Small intestine (tissue), 7 donors: ENCODE measurements at regions not wholly inside any gene's neighbourhood (a gene's known extent, or its start where the extent isn't known, plus 50 kb on each side); places are given as distances from the start of the nearest gene placed in this dataset.

Experiments
- DNase-seq, 2 donors: peaks; one replicate each; pipeline versions ENCODE4 v3.0.0 to v3.0.0-alpha.2; 2013
- FAIRE-seq: peaks from 2 replicates; lab custom pipeline; 2012; peaks lifted over from hg19 to GRCh38; lab: Jason Lieb, UNC
- H3K27ac ChIP-seq, 3 donors: one replicate each; pipeline ENCODE4 v1.5.1; 2013; ENCODE audit warnings: low read length in 2 of 3, mild to moderate bottlenecking in 2 of 3, control low read depth in 1 of 3, inconsistent platforms in 1 of 3, low read depth in 1 of 3, moderate library complexity in 1 of 3
- H3K27me3 ChIP-seq, 3 donors: one replicate each; pipeline ENCODE4 v1.6.1; 2013; ENCODE audit warnings: low read length in 3 of 3, inconsistent platforms in 1 of 3; ENCODE audit not compliant: control insufficient read depth in 3 of 3, insufficient read depth in 3 of 3
- H3K36me3 ChIP-seq, 3 donors: one replicate each; pipeline ENCODE4 v1.6.1; 2013; ENCODE audit warnings: low read length in 3 of 3, inconsistent platforms in 1 of 3, low read depth in 1 of 3, mild to moderate bottlenecking in 1 of 3, moderate library complexity in 1 of 3; ENCODE audit not compliant: control insufficient read depth in 3 of 3, insufficient read depth in 2 of 3
- H3K4me1 ChIP-seq, 3 donors: one replicate each; pipeline ENCODE4 v1.6.1; 2013; ENCODE audit warnings: low read length in 2 of 3, inconsistent platforms in 1 of 3, low read depth in 1 of 3, mild to moderate bottlenecking in 1 of 3, moderate library complexity in 1 of 3; ENCODE audit not compliant: control insufficient read depth in 3 of 3, insufficient read depth in 2 of 3
- H3K4me3 ChIP-seq, 3 donors: one replicate each; pipeline ENCODE4 v1.5.1; 2013; ENCODE audit warnings: low read length in 3 of 3, control low read depth in 1 of 3, inconsistent platforms in 1 of 3, low read depth in 1 of 3, mild to moderate bottlenecking in 1 of 3, moderate library complexity in 1 of 3
- H3K9me3 ChIP-seq, 2 donors: one replicate each; pipeline ENCODE4 v1.6.1; 2013; ENCODE audit warnings: low read depth in 1 of 2, low read length in 1 of 2; ENCODE audit not compliant: control insufficient read depth in 2 of 2, insufficient read depth in 1 of 2
- WGBS, 3 donors: extraction: QIAGEN DNeasy Blood & Tissue Kit; methylation state at CpG; one replicate each; pipeline ENCODE4 v1.1.7; 2013; 5-methylcytosine and 5-hydroxymethylcytosine counted together
- donor health status: healthy with polysubstance abuse.
- donor health status: control.
- donor health status: control.
- donor health status: Bipolar disorder and iron deficiency.
- donor health status: healthy.

- no peak overlapping the region for H3K27ac ChIP-seq
- WGBS, 3 donors: 89 to 94% (median 90%) methylated on average over 1 of the region's 1 CpG
- no peak overlapping the region for H3K4me3 ChIP-seq
- H3K27me3 ChIP-seq: no peaks in the 10 kb centered on the region
- no peaks in the 10 kb centered on the region for H3K36me3 ChIP-seq
- DNase-seq (no peak), FAIRE-seq (no peak)
- no peaks in the 10 kb centered on the region for H3K9me3 ChIP-seq
- H3K4me1 ChIP-seq: no peaks in the 10 kb centered on the region
These were observed 161.6 kb upstream of the SOX5 start for GRCh38 chr12:24111086-24111485.

DNA sequence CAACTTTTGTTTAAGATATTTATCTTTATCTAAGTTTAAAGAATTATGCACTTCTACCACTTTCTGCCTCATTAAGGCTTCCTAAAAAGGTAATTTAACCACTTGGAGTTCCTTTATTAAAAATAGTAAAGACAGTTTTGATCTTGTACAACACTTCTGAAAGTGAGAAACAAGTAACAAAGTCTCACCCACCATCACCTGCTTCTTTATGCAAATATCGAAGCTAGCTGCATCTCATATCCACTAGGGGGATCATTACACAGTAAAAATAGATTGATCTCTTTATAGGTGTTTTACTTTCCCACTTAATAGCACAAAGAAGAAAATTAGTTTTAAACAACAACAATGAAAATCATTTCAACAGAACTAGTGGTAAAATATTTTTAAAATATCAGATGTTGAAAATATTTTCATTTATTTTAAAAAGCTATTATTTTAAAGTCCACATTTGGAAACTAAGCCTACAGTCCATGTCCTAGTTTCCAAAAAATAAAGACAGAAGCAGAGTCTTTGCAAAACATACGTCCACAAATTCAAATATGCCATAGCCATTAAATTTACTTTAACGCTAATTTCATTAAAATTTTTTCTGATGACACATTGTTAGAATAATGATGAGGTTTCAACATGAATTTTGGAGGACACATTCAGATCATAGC, 160.0 kb upstream of the SOX5 start:
- no peak overlapping the region for H3K27ac ChIP-seq
- no peaks in the 10 kb centered on the region for H3K36me3 ChIP-seq
- WGBS, 3 donors: 48 to 62% (median 50%) methylated on average over 3 of the region's 3 CpGs
- H3K4me3 ChIP-seq: no peak overlapping the region
- DNase-seq (peak; percentile 8 to 17), FAIRE-seq (no peak)
- H3K9me3 ChIP-seq: no peaks in the 10 kb centered on the region
- no peaks in the 10 kb centered on the region for H3K4me1 ChIP-seq
- no peaks in the 10 kb centered on the region for H3K27me3 ChIP-seq

DNA sequence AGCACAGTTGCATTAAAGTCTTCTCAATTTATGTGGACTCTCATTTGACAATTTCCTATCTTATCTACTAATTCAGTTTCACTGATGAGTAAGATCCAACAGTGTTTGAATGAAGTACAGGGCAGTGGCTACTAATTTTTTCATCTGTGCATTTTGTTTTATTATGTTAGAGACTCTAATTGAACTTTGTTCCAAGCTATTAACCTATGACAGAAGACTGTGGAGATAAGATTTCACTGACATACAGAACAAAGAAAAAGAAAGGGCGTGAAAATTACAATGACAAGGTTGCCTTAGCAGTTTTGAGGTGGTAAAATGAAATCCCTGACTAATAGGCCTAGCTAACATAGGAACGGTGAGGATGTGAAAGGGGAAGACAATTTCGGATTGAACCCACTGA, 153.2 kb upstream of the SOX5 start:
- Histone ChIP-seq H3K4me3 (no peak overlapping the region), H3K4me1 (peaks cover 0 to 3% (median 0%) of the 10 kb centered on the region in 3 donors), H3K36me3 (no peaks in the 10 kb centered on the region), H3K27me3 (no peaks in the 10 kb centered on the region), H3K9me3 (no peaks in the 10 kb centered on the region), H3K27ac (no peak overlapping the region)
- WGBS, 3 donors: 15 to 62% (median 47%) methylated on average over 3 of the region's 3 CpGs
- no peak for FAIRE-seq
- peak; percentile 33 to 57 for DNase-seq

GRCh38 chr12:24099576-24099975, 150.1 kb upstream of the SOX5 start:
- no peaks in the 10 kb centered on the region for H3K27me3 ChIP-seq
- H3K9me3 ChIP-seq: no peaks in the 10 kb centered on the region
- peaks cover 0 to 3% (median 0%) of the 10 kb centered on the region in 3 donors for H3K4me1 ChIP-seq
- H3K4me3 ChIP-seq: no peak overlapping the region
- WGBS, 3 donors: 28 to 50% (median 46%) methylated on average over 1 of the region's 1 CpG
- DNase-seq (no peak), FAIRE-seq (no peak)
- H3K36me3 ChIP-seq: no peaks in the 10 kb centered on the region
- H3K27ac ChIP-seq: no peak overlapping the region

GRCh38 chr12:24095245-24095644, 145.8 kb upstream of the SOX5 start:
- Histone ChIP-seq H3K27me3 (no peaks in the 10 kb centered on the region), H3K9me3 (no peaks in the 10 kb centered on the region), H3K4me1 (no peaks in the 10 kb centered on the region), H3K4me3 (no peak overlapping the region), H3K27ac (no peak overlapping the region), H3K36me3 (no peaks in the 10 kb centered on the region)
- 79 to 100% (median 86%) methylated on average over 1 of the region's 1 CpG for WGBS, 3 donors
- FAIRE-seq (no peak), DNase-seq (no peak)

DNA sequence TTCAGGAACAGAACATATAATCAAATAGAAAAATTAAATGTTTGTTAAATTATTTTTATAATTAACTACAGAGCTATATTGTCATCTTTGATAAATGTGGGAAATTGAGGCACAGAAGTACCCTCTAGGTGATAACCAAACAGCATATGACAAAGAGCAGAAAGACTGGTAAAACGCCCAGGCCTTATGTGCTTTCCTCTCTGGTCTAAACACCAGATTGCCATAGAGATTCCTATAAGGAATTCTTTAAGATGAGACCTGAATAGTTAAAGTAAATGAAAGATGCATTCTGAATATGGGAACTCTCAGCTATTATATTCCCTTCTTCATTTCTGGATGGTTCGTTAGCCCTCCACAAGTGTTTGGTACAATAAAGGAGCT, 140.0 kb upstream of the SOX5 start:
- no peaks in the 10 kb centered on the region for H3K4me1 ChIP-seq
- H3K27ac ChIP-seq: no peak overlapping the region
- 68 to 83% (median 71%) methylated on average over 2 of the region's 2 CpGs for WGBS, 3 donors
- H3K9me3 ChIP-seq: no peaks in the 10 kb centered on the region
- H3K27me3 ChIP-seq: no peaks in the 10 kb centered on the region
- H3K4me3 ChIP-seq: no peak overlapping the region
- FAIRE-seq (no peak), DNase-seq (no peak)
- no peaks in the 10 kb centered on the region for H3K36me3 ChIP-seq

GRCh38 chr12:24088751-24089509, 139.5 kb upstream of the SOX5 start:
- Histone ChIP-seq H3K27me3 (no peaks in the 10 kb centered on the region), H3K9me3 (no peaks in the 10 kb centered on the region), H3K27ac (no peak overlapping the region), H3K4me1 (no peaks in the 10 kb centered on the region), H3K36me3 (no peaks in the 10 kb centered on the region), H3K4me3 (no peak overlapping the region)
- DNase-seq (no peak), FAIRE-seq (no peak)
- 50 to 73% (median 59%) methylated on average over 5 of the region's 5 CpGs for WGBS, 3 donors

DNA sequence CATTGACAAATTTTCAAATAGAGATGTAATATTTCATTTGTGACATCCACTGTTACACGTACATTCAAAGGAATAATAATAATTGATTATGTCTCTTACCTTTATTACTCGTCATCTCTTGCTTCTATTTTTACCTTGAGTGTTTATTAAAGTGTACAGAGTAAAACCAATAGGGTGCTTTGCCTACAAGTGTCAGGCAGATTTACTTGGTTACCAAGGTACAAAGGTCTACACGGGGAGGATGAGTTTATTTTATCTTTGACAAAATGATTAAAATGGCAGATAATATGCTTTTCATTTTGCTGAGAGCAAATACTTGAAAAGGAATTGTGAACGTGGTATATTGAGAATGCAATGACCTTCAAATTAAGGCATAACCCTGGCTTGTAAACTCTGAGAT, 137.8 kb upstream of the SOX5 start:
- Histone ChIP-seq H3K9me3 (no peaks in the 10 kb centered on the region), H3K4me3 (no peak overlapping the region), H3K4me1 (no peaks in the 10 kb centered on the region), H3K27ac (no peak overlapping the region), H3K36me3 (no peaks in the 10 kb centered on the region), H3K27me3 (no peaks in the 10 kb centered on the region)
- DNase-seq (no peak), FAIRE-seq (no peak)
- 23 to 55% (median 35%) methylated on average over 4 of the region's 4 CpGs for WGBS, 3 donors
